NCI-H460 (cell line): ENCODE measurements at regions not wholly inside any gene's neighbourhood (a gene's known extent, or its start where the extent isn't known, plus 50 kb on each side); places are given as distances from the start of the nearest gene placed in this dataset.

Source experiments
- DNase-seq: peaks from one replicate; pipeline ENCODE4 v3.0.0-alpha.2; 2016; ENCODE audit warnings: low read depth; ENCODE audit errors: extremely low read depth

DNA sequence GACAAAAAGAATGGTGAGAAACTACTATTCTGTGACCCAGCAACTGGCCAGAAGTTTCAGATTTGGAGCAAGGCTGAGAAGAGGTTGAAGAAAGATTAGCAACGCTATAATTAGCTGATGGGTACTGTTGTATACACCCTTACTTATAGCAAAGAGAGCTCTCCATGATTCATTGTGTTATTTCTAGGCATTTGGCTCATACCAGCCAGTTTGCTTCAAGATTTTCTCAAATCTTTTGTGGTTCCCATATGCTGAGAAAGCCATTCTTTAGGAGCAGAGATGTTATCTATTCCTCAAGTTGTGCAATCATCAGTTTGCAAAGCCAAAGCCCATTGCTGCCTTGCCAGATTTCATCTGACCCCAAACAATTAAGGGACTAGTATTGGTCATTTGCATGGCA lies 179.4 kb downstream of the ETS1 start:
- no peak for DNase-seq

- DNase-seq, result no peak
These were observed 181.4 kb downstream of the ETS1 start for GRCh38 chr11:128405714-128406662.

DNA sequence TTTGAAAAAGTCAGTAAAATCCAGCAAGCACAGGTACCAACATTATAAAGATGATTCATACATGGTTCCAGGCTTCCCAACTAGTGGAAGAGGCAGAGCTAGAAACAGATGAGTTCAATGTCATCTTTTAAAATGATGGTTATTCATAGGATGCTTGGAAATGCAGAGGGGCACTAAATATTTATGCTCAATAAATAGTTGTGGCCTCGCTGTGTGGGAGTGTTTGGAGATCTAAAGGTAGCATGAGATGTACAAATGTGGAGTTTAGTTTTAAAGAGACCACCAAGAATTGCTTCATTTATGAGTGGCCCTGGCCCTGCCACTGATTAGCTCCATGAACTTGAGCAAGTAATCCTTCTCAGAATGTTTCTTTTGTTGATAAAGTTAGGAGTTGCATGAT lies 182.2 kb downstream of the ETS1 start:
- no peak for DNase-seq

GRCh38 chr11:128404437-128404836 lies 182.9 kb downstream of the ETS1 start:
- DNase-seq, result no peak

- DNase-seq, result no peak
These were observed 186.8 kb downstream of the ETS1 start for GRCh38 chr11:128400382-128401203.

DNA sequence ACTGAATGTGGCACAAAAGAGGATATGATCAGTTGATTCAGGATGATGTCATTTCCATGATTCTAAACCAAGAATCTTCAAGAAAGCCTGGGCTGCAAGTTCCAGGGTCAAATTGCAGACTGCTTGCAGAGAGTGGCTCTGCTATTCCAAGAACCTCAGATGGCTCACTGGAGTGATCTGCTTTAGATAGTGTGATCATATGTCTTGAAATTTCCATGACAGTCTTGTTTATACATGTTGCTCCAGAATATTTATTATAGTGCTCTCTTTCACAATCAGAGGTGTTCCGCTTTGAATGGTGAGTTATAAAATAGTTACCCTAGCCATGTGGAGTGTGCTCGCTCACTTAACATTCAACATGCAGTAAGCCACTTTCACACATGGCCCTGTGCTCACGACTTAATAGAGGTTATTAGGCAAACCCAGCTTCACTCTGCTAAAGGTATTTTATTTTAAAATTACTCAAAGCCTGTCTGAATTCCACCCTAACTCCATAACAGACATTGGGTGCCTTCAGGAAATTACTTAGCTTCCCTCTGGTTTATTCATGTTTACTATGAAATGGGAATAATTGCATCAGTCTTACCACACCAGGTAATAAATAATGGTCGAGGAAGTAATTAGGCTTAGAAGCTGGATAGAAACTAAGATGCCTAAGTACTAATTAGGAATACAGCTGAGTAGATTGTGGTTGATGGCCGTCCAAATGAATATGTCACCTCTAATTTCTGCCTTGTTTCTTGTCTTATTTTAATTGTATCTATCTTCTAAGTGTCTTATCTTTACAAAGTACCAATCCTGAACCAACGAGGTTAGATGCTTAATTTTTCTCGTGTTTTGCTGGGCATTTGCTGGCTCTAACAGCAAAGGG lies 187.9 kb downstream of the ETS1 start:
- DNase-seq, result no peak

DNA sequence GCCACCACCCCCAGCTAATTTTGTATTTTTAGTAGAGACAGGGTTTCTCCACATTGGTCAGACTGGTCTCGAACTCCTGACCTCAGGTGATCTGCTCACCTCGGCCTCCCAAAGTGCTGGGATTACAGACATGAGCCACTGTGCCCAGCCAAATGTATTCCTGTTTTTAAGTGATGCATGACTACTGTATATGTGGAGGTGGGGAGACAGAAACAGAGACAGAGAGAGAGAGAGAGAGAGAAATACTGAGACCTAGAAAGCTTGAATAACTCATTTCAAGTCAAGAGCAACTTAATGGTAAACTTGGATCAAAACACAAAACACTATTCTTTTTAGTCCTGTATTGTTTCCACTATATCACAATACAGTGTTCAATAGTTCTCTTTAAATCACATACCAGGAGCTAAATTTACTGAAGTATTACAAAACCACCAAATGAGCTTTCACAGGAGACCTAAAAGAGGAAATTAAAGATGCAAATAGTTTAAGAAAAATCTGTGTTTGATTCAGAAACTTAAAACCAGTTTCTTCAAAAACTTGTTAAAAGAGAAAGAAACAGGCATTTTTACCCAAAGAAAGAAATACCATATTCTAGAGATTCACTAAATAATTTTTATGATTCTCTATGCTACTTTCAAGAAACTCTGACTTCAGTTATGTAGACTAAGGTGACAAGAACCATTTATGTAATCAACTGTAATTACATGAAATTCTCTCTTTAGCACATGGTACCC lies 188.7 kb downstream of the ETS1 start:
- no peak for DNase-seq

DNA sequence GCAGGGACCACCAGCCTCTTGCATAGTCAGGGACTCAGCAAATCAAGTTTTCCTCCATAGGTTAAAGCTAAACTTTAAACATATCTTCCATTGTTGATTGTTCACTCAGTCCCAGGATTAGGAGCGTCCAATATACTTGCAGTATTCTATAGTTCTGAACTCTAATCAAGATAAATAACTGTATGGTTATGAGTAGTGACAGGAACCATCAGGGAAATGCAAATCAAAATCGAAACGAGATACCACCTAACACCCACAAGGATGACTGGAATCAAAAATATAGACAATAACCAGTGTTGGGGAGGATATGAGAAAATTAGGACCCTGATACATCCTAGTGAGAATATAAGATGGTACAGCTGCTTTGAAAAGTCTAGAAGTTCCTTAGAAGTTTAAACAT lies 190.0 kb downstream of the ETS1 start:
- no peak for DNase-seq

DNA sequence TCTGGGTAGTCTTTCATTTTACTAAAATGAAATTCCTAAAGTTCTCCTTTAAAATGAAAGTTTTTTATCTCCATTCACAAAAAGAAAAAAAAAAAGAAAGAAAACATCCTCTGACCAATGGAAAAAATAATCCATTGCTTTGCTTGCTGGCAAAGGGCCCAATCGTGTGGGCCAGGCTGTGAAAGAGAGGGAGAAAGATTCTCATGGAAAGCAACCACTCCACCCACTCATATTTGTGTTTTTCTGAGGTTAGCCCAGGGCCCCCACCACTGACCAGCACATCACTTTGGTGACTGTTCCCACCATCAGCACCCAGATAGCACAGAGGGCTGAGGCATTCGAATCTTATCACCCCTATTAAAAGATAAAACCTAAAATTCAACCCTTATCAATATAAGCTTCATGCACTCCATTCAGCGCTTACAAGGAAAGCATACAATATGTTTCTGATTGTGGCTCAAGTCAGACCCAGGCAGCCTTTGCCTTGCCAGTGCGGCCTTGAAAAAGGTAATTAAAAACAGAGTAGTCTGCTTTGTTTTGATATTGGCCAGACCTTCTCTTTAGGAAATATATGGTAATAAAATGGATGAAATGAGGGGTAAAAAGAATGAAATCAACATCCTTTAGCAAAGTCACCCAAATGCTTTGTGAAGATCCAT lies 192.8 kb downstream of the ETS1 start:
- DNase-seq, result no peak

GRCh38 chr11:128392259-128392658 lies 195.1 kb downstream of the ETS1 start:
- no peak for DNase-seq

GRCh38 chr11:128391811-128392210 lies 195.5 kb downstream of the ETS1 start:
- no peak for DNase-seq

DNA sequence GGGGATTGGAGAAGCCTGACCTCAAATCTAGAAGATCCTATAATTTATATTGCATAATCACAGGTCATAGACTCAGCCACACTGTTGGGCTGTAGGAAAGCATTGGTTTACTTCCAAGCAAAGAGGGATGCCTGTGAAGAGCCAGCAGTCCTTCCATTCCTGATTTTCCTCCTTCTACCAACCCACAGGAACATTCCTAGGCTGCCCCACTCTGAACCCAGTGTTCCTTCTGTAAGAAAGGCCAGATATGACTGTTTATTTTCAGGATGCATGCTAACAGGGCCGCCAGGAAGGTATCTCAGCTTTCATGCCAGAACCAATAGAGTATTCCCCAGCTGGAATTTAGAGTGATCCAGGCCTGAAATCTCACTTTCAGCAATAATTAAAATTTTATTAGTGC lies 197.1 kb downstream of the ETS1 start:
- no peak for DNase-seq

DNA sequence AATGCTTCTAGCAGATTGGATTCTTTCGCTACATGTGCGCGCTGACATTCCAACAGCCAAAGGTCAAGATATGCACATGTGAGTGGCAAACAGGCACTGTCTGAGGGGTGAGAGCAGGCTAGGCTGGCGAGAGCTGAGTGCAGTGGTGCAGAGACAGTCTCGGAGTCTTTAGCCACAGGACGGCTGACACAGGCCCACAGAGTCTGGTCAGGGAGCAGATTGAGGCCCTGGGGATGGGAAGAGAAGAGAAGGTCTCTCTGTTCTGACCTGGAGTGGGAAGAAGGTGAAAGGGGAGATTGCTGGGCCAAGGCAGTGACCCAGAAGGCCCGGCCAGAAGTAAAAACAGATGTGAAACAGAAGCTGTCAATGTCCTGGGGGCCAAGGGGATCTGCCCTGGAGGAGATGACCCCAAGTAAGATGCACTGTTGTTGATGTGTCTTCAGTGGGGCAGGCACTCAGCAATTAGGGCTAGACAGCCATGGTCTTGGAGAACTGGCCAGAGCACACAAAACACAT lies 197.8 kb downstream of the ETS1 start:
- no peak for DNase-seq

GRCh38 chr11:128388206-128388815 lies 199.0 kb downstream of the ETS1 start:
- no peak for DNase-seq

DNA sequence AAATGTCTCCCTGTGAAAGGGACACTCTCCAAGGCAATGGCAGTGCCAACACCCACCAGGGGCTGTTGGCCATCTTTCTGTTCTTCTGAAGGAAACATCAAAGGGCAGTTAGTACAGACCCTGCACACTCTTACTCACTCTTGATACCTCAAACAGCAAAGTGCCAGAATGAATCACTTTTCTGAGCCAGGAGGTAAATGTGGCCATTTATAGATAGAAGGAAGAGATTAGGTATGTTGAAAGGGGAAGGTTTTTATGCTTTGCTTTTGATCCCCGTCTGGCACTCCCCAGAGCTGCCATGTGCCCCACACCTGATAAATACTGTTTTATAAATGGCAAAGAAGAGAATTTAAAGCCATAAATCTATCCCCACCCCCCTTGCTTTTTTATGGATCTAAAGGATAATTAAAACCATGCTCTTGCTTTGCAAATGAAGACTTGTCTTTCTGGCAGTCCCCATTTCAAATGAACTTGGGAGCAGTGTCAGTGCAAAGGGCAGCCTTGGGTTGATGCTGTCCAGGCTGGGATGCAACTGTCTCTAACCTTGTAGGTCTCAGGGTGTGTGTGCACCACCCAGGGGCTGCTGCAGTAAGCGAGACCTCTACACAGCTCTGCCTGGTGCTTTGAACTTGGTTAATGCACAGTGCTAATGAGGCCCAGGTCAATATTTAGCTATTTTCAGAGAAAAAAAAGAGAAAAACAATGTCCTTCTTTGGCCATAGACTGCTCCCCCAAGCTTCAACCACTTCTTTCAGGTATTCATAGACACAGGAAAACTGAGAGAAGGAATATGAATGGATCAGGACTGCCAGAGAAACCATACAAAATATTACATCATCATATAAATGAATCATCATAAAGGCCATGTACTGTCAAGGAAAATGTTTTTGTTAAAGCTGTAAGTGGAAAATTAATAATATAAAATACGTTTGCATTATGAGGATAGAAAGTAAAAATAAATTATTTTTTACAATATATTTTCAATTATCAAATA lies 207.5 kb downstream of the ETS1 start:
- no peak for DNase-seq

DNA sequence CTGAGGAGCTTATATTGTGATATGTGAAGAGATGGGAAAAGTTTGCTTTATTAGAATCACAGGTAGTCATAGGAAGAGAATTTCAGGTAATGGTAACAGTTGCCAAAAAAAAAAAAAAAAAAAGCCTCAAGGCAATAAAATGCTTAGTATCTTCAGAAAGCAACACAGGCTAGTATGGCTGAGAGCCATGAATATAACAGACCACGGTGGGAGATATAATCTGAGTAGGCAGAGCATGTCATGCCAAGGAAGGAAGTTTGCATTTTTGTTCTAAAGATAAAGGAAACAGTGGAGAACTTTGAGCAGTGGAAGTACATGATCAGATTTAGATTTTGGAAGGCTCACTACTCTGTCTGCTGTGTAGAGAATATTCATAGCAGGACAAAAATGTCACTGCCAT lies 211.4 kb downstream of the ETS1 start:
- DNase-seq, result no peak

GRCh38 chr11:128374026-128374425 lies 213.3 kb downstream of the ETS1 start:
- DNase-seq, result no peak

DNA sequence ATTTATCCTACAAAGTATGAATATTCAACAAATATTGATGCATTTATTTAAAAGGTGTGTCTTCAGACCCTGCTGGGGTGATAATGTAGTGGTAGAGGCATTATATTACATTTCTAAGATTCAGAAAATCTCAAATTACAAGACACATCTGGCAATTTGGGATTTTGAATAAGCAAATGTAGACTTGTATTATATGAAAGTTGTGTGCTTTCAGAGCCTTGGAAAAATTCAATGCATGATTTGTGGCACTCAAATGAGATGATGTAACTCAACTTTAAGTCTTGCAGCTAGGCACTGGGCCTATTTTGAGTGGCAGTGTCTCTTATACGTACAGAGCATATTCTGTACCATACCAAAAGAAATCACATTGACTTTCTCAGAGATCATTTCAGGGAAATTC lies 214.4 kb downstream of the ETS1 start:
- no peak for DNase-seq
